NCI-H2227 (cell line): ENCODE measurements at regions not wholly inside any gene's neighbourhood (a gene's known extent, or its start where the extent isn't known, plus 50 kb on each side); places are given as distances from the start of the nearest gene placed in this dataset.

ENCODE experiments used
- DNase-seq: peaks from one replicate; lab custom pipeline; 2025; ENCODE audit not compliant: unreplicated experiment; lab: John Stamatoyannopoulos, UW

DNA sequence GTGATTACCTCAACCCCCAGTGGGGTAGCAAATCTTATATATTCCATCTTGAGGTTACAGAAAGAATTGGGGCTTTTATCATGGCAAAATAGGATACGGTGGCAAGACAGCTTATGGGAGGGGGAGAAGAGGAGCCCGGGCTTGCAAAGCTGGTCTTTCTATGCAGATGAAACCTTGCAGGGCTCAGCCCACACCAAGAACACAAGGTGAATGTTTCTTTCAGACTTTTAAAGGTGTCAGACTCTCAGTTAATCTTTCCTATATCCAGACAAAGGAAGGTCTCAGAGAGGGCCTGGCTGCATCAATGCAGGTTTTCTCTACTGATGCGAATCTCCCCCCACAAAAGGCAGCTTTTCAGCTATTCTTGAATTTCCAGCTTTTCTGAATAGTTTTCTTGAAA lies 59.9 kb upstream of the WDR17 start:
- no peak for DNase-seq

DNA sequence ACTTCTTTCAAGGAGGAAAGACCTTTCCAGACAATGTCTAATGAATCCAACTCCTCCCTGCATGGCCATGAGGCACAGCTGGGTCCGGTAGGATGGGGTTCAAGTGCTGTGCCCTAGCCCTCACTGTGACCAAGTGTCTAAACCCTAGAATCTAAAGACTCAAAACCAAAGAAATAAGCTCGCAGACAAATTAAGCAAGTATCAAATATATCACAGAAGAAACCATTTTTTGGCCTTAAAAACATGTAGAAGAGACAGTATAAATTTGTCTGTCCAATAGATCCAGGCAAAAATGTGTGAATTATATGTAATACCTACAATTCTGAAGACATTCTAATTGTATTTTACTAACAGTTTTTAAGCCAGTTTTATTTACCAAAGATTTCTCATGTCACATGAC lies 56.4 kb upstream of the WDR17 start:
- no peak for DNase-seq

DNA sequence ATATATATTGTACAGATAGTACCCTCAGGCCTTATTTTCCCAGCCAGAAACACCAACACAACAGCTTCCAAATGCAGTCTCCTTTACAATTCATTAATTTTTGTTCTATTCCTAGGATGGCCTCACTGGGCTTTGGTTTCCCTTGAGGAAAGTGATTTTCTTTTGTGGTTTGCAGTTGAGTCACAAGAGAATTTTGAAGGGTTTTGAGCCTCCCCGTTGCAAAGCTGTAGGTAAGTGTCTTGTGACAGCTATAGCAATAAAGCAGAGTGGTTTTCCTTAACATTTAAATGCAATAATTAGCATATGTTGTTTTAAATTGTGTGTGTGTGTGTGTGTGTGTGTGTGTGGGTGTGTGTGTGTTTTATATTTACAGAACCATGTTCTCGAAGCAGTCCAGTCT lies 54.1 kb upstream of the WDR17 start:
- no peak for DNase-seq

DNA sequence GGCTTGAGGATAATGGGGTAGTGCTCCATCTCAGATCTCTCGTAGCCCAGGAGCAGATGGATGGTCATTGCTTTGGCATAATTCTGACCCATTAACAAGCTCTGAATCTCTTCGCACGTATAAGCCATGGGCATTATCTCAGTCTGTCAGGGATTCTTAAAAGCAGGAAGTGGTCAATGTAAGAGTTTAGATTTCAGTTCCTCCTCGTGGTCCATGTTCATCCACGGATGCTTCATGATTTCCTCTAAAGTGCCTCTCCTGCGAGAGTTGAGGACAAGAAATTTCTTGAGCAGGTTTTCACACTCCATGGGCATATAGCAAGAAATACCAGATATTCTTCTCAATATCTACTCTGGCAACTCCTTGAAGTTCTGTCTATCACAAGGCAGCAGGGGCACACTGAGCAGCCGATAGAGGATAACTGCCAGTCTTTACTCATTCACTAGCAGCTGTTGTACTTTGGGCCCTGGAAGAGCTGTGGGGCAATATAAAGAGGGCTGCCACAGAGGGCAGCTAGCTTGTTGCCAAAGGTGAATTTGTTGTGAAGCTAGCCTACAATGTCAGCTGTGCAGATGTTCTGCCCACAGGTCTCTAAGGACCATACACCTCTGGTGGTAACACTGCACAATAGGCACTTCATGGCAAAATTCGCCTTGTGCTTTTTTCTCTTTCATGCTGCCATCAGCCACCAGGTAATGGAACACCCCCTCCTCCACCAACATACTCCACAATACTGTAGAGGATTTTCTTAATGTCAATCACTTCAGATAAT lies 52.0 kb upstream of the WDR17 start:
- DNase-seq: no peak

DNA sequence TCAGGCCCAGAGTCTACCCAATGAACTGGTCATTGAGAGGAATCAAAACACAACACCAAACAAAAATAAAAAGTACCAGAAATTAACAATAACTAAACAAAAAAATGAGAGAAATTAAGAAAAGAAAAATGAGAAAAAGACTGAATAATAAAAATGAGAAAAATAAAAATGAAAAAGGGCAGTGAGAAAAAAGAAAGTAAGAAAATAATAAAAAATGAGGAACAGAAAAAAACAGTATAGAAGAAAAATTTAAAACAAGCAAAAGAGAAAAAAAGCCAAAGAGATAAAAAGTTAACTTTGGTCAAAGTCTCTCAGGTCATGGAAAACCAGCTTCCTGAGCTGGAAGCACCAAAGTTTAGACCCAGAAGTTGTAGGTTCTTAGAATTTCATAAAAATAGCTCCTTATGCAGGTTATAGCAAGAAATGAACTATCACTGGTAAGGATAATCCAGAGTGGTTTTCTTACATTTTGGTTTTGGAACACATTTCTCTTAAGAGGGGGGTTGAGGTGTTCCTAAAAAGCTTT lies 51.0 kb upstream of the WDR17 start:
- DNase-seq: no peak
